Astrocyte (in vitro differentiated cells and primary cell): ENCODE measurements at regions not wholly inside any gene's neighbourhood (a gene's known extent, or its start where the extent isn't known, plus 50 kb on each side); places are given as distances from the start of the nearest gene placed in this dataset.

Experiments
- DNase-seq: peaks from one replicate; pipeline ENCODE4 v3.0.0-alpha.2; 2010; ENCODE audit warnings: low read depth
- FAIRE-seq: peaks from 2 replicates; lab custom pipeline; 2011; peaks lifted over from hg19 to GRCh38; lab: Jason Lieb, UNC
- H2AFZ ChIP-seq: 2 replicates; pipeline ENCODE4 v1.6.0; 2012; ENCODE audit warnings: low read depth, low read length, inconsistent platforms
- H3K27ac ChIP-seq: 2 replicates; pipeline ENCODE4 v1.5.1; 2011; ENCODE audit warnings: low read depth, low read length, inconsistent platforms
- H3K27me3 ChIP-seq: 2 replicates; pipeline ENCODE4 v1.6.0; 2011; ENCODE audit warnings: low read length, inconsistent platforms; ENCODE audit not compliant: insufficient read depth
- H3K36me3 ChIP-seq: 2 replicates; pipeline ENCODE4 v1.5.1; 2011; ENCODE audit warnings: low read length, inconsistent platforms; ENCODE audit not compliant: insufficient read depth
- H3K4me1 ChIP-seq: 2 replicates; pipeline ENCODE4 v1.5.1; 2011; ENCODE audit warnings: low read length, inconsistent platforms; ENCODE audit not compliant: insufficient read depth
- H3K4me2 ChIP-seq: 2 replicates; pipeline ENCODE4 v1.6.0; 2012; ENCODE audit warnings: low read length, inconsistent platforms
- H3K4me3 ChIP-seq: 2 replicates; pipeline ENCODE4 v1.5.1; 2011; ENCODE audit warnings: low read depth, mild to moderate bottlenecking, low read length, inconsistent platforms; ENCODE audit not compliant: insufficient read depth
- H3K79me2 ChIP-seq: 2 replicates; pipeline ENCODE4 v1.6.0; 2012; ENCODE audit warnings: mild to moderate bottlenecking, low read length, inconsistent platforms; ENCODE audit not compliant: insufficient read depth
- H3K9ac ChIP-seq: 2 replicates; pipeline ENCODE4 v1.6.0; 2012; ENCODE audit warnings: mild to moderate bottlenecking, low read length, inconsistent platforms
- H3K9me3 ChIP-seq: 2 replicates; pipeline ENCODE4 v1.5.1; 2012; ENCODE audit warnings: low read depth, mild to moderate bottlenecking, low read length, inconsistent platforms; ENCODE audit not compliant: insufficient read depth
- H4K20me1 ChIP-seq: 2 replicates; pipeline ENCODE4 v1.6.0; 2012; ENCODE audit warnings: low read length, inconsistent platforms; ENCODE audit not compliant: insufficient read depth
- H3K27ac Mint-ChIP-seq: one replicate; pipeline ENCODE4 v1.8.0; 2021; ENCODE audit warnings: mild to moderate bottlenecking, mixed read lengths; ENCODE audit not compliant: unreplicated experiment
- H3K27me3 Mint-ChIP-seq: one replicate; pipeline ENCODE4 v1.8.0; 2021; ENCODE audit warnings: low read depth, mixed read lengths; ENCODE audit not compliant: unreplicated experiment
- H3K36me3 Mint-ChIP-seq: one replicate; pipeline ENCODE4 v1.8.0; 2021; ENCODE audit warnings: low read depth, mixed read lengths; ENCODE audit not compliant: unreplicated experiment
- H3K4me1 Mint-ChIP-seq: one replicate; pipeline ENCODE4 v1.8.0; 2021; ENCODE audit warnings: low read depth, mixed read lengths; ENCODE audit not compliant: unreplicated experiment
- H3K4me3 Mint-ChIP-seq: one replicate; pipeline ENCODE4 v1.8.0; 2021; ENCODE audit warnings: mild to moderate bottlenecking, moderate library complexity, mixed read lengths; ENCODE audit not compliant: unreplicated experiment
- H3K9me3 Mint-ChIP-seq: one replicate; pipeline ENCODE4 v1.8.0; 2021; ENCODE audit warnings: mild to moderate bottlenecking, mixed read lengths; ENCODE audit not compliant: unreplicated experiment
- CTCF ChIP-seq: IDR thresholded peaks from 2 replicates; pipeline ENCODE4 v1.5.1; 2011; ENCODE audit warnings: low read depth, mild to moderate bottlenecking, inconsistent platforms, low read length, moderate library complexity; ENCODE audit not compliant: insufficient read depth
- EZH2 ChIP-seq: IDR thresholded peaks from 2 replicates; pipeline ENCODE4 v1.6.1; 2012; ENCODE audit warnings: mild to moderate bottlenecking, low read length, inconsistent platforms; ENCODE audit not compliant: insufficient read depth

GRCh38 chr12:62168411-62168810, 91.8 kb upstream of the USP15 start:
- H4K20me1 ChIP-seq = no peaks in the 10 kb centered on the region
- H3K4me1 ChIP-seq = no peaks in the 10 kb centered on the region
- FAIRE-seq (no peak), DNase-seq (no peak)
- no peak overlapping the region for H3K4me3 ChIP-seq
- H3K27me3 Mint-ChIP-seq = no peaks in the 10 kb centered on the region
- H3K4me3 Mint-ChIP-seq = no peak overlapping the region
- no peaks in the 10 kb centered on the region for H3K9me3 Mint-ChIP-seq
- TF ChIP-seq EZH2 (no peak), CTCF (no peak)
- H3K9me3 ChIP-seq = no peaks in the 10 kb centered on the region
- H3K4me2 ChIP-seq = no peak overlapping the region
- H3K36me3 Mint-ChIP-seq = no peaks in the 10 kb centered on the region
- no peaks in the 10 kb centered on the region for H3K27me3 ChIP-seq
- H3K36me3 ChIP-seq = no peaks in the 10 kb centered on the region
- no peak overlapping the region for H2AFZ ChIP-seq
- H3K27ac Mint-ChIP-seq = no peak overlapping the region
- H3K27ac ChIP-seq = no peak overlapping the region
- no peaks in the 10 kb centered on the region for H3K79me2 ChIP-seq
- no peak overlapping the region for H3K9ac ChIP-seq
- H3K4me1 Mint-ChIP-seq = no peaks in the 10 kb centered on the region

GRCh38 chr12:62170241-62170640, 90.0 kb upstream of the USP15 start:
- Histone ChIP-seq H3K9ac (no peak overlapping the region), H3K27me3 (no peaks in the 10 kb centered on the region), H3K79me2 (no peaks in the 10 kb centered on the region), H3K4me3 (no peak overlapping the region), H3K27ac (no peak overlapping the region), H2AFZ (no peak overlapping the region), H3K36me3 (no peaks in the 10 kb centered on the region), H3K9me3 (no peaks in the 10 kb centered on the region), H4K20me1 (no peaks in the 10 kb centered on the region), H3K4me2 (no peak overlapping the region), H3K4me1 (no peaks in the 10 kb centered on the region)
- no peaks in the 10 kb centered on the region for H3K36me3 Mint-ChIP-seq
- H3K27me3 Mint-ChIP-seq = no peaks in the 10 kb centered on the region
- no peak for FAIRE-seq
- no peak overlapping the region for H3K27ac Mint-ChIP-seq
- H3K4me3 Mint-ChIP-seq = no peak overlapping the region
- DNase-seq = no peak
- no peak for TF ChIP-seq CTCF
- TF ChIP-seq EZH2 = no peak
- H3K9me3 Mint-ChIP-seq = peaks cover 3% of the 10 kb centered on the region
- no peaks in the 10 kb centered on the region for H3K4me1 Mint-ChIP-seq

GRCh38 chr12:62190689-62191490, 69.3 kb upstream of the USP15 start:
- H3K27me3 ChIP-seq = peaks cover 36% of the 10 kb centered on the region
- Mint-ChIP-seq H3K4me3 (peak overlapping the region; percentile 83), H3K4me1 (peaks cover 5% of the 10 kb centered on the region), H3K27ac (no peak overlapping the region), H3K9me3 (no peaks in the 10 kb centered on the region), H3K27me3 (peaks cover 25% of the 10 kb centered on the region), H3K36me3 (no peaks in the 10 kb centered on the region)
- peak overlapping the region; percentile 86 for H3K4me2 ChIP-seq
- H2AFZ ChIP-seq = peak overlapping the region; percentile 69
- H4K20me1 ChIP-seq = no peaks in the 10 kb centered on the region
- no peaks in the 10 kb centered on the region for H3K9me3 ChIP-seq
- peaks cover 16% of the 10 kb centered on the region for H3K4me1 ChIP-seq
- no peak for TF ChIP-seq CTCF
- peak; percentile 96 for TF ChIP-seq EZH2
- DNase-seq = no peak
- no peaks in the 10 kb centered on the region for H3K79me2 ChIP-seq
- no peak for FAIRE-seq
- H3K4me3 ChIP-seq = peak overlapping the region; percentile 38
- H3K36me3 ChIP-seq = no peaks in the 10 kb centered on the region
- H3K9ac ChIP-seq = no peak overlapping the region
- H3K27ac ChIP-seq = no peak overlapping the region
